GM10847 (cell line): ENCODE measurements at regions not wholly inside any gene's neighbourhood (a gene's known extent, or its start where the extent isn't known, plus 50 kb on each side); places are given as distances from the start of the nearest gene placed in this dataset.

Experiments used
- POLR2A ChIP-seq: IDR thresholded peaks from 2 replicates; pipeline ENCODE4 v1.6.1; 2011; ENCODE audit not compliant: insufficient read length; ENCODE audit errors: extremely low read depth

- TF ChIP-seq POLR2A = no peak
These were observed 102.5 kb upstream of the ZMIZ1 start for GRCh38 chr10:78966182-78966787.

GRCh38 chr10:78966844-78967488 is 101.8 kb upstream of the ZMIZ1 start:
- no peak for TF ChIP-seq POLR2A

DNA sequence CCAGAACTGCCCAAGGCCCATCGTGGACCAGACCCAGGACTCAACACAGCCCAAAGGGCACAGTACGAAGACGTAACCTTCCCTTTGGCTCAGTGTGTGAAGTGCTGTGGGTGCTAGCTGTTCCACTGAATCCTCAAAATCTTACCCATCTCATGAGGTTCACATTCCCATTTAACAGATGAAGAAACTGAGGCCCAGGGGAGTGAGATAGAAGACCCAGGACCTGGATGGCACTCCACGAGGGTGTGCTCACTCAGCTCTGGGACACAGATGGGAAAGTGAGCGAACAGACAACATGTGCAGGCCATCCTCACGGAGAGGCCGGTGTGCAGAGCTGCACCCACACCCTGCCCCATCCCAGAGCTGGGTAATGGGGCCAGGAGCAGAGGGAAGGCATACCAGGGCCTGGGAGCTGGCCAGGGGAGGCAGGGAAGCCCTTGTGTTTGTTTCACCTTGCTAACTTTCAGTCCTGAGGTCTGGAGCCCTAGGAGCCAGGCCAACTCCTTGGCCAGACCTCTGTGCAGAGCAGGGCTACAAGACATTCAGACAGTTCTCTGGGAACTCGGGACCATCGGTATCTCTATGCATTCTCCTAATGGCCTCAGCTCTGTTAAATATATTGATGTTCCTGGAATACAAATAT is 100.3 kb upstream of the ZMIZ1 start:
- no peak for TF ChIP-seq POLR2A

GRCh38 chr10:78968943-78969342 is 99.8 kb upstream of the ZMIZ1 start:
- TF ChIP-seq POLR2A = no peak

DNA sequence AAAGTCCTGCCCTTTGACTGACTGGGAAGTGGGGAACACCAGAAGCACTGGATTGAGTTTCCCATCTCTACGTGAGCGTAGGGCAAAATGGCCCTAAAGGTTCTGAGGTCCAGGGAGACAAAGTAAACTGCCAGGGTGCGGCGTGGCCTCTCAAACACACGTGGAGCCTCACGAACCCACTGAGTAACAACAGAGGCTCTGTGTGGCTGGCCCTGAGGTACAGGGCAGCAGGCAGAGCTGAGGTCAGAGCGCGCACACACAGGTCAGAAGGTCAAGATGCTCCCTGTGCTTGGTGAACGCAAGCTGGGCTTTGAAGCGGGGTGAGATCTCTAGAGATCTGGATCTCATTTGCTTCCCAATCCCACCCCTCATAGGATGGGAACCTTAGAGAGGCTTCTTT is 99.0 kb upstream of the ZMIZ1 start:
- no peak for TF ChIP-seq POLR2A

GRCh38 chr10:78970261-78970660 is 98.5 kb upstream of the ZMIZ1 start:
- TF ChIP-seq POLR2A = no peak

DNA sequence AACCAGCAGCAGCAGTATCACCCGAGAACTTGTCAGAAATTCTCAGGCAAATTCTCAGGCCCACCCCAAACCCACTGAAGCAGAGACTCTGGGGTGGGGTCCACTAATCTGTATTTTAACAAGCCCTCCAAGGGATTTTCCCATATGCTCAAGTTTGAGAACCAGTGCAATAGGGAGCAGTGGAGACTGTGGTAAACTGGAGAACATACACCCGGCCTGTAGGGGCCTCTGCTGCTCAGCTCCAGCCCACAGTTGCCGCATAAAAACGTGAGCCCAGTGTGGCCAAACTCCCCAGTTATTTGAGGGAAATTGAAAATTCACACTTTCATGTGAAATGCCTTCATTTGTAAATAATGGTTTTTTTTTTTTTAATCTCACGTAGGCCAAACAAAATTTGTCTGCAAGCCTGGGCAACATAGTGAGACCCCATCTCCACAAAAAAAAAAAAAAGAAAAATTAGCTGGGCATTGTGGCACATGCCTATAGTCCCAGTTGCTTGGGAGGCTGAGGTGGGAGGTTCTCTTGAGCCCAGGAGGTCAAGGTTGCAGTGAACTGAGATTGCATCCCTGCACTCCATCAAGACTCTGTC is 97.6 kb upstream of the ZMIZ1 start:
- TF ChIP-seq POLR2A = no peak

GRCh38 chr10:78972160-78972946 is 96.4 kb upstream of the ZMIZ1 start:
- no peak for TF ChIP-seq POLR2A

- TF ChIP-seq POLR2A = no peak
These were observed 95.5 kb upstream of the ZMIZ1 start for GRCh38 chr10:78972947-78973900.

DNA sequence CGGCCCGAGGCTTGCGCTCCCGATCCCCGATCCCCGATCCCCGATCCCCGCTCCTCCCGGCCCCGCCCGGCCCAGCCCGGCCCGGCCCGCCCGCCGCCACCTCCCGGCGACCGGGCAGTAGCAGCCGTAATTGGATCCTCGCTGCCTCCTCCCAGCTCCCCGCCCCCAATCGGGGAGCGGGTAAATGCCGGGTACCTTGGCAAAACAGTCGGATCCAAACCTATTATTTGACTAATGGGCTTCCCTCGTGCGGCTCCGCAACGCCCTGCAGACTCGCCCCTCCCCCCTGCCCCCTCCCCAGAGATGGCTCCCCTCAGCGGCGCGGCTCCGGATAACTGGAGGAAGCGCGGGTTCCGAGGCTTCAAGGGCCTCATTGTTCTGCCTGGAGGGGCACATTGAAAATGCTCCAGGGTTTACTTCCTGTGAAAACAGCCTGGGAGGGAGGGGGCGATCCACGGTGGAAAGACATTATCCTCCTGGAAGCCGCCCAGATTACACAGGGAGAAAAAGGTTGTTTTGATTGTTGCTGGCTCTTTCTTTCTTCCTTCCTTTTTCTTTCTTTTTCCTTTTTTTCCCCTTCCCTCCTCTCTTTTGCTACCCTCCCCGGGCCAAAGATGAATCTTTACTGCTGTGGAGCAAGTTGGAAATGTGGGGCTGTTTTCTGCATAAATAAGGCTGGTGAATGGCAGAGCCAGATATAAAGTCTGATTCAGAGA is 94.7 kb upstream of the ZMIZ1 start:
- no peak for TF ChIP-seq POLR2A

- TF ChIP-seq POLR2A = no peak
These were observed 94.0 kb upstream of the ZMIZ1 start for GRCh38 chr10:78974617-78975317.

DNA sequence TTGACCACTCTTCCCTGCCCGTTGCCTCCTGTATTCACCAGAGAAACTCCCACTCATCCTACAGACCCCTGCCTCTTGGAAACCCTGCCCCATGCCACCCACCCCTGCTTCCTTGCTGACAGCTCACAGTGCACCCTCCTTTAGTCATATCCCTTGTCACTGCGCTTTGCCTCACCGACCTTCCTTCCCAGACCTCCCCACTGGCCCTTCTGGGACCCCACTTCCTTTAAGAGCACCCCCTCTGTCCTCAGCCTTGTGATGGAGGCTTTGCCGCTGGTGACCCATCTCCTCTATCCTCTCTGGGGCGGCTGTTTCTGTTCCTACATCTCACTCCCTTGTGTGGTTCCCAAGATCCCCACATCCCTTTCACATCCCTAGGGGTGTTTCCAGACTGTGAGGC is 92.8 kb upstream of the ZMIZ1 start:
- no peak for TF ChIP-seq POLR2A
